ENCODE measurements at regions not wholly inside any gene's neighbourhood (a gene's known extent, or its start where the extent isn't known, plus 50 kb on each side); places are given as distances from the start of the nearest gene placed in this dataset.

DNA sequence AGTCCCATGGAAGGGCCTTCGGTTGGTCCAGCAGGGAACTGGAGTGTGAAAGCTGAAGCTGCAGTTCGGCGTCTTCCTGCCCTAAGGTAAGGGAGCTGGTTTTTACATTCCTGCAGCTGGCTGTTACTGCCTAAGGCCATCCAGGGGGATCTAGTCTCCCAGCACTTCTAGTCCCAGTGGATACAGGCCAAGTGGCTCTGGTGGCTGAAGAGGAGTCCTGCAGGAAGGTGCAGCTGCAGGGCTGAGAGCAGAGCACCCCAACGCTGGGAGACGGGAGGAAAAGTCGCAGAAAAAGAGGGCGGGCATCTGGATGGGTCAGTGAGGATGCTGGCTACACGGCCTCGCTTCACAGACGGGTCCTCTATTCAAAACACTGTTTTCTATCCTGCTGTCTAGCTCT, 225.0 kb upstream of the HS6ST1 start:
- DNase-seq (ENCODE audit: low read depth in 2 of 2), result no peak
- H3K4me3 ChIP-seq (replicated peaks in 1 of 2; ENCODE audit: low read depth in 2 of 2, low read length in 2 of 2), result no peak overlapping the region
- TF ChIP-seq, protein P1, sequence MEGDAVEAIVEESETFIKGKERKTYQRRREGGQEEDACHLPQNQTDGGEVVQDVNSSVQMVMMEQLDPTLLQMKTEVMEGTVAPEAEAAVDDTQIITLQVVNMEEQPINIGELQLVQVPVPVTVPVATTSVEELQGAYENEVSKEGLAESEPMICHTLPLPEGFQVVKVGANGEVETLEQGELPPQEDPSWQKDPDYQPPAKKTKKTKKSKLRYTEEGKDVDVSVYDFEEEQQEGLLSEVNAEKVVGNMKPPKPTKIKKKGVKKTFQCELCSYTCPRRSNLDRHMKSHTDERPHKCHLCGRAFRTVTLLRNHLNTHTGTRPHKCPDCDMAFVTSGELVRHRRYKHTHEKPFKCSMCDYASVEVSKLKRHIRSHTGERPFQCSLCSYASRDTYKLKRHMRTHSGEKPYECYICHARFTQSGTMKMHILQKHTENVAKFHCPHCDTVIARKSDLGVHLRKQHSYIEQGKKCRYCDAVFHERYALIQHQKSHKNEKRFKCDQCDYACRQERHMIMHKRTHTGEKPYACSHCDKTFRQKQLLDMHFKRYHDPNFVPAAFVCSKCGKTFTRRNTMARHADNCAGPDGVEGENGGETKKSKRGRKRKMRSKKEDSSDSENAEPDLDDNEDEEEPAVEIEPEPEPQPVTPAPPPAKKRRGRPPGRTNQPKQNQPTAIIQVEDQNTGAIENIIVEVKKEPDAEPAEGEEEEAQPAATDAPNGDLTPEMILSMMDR (IDR thresholded peaks at IDR 0.05; ENCODE audit: low read depth, low read length), result no peak

DNA sequence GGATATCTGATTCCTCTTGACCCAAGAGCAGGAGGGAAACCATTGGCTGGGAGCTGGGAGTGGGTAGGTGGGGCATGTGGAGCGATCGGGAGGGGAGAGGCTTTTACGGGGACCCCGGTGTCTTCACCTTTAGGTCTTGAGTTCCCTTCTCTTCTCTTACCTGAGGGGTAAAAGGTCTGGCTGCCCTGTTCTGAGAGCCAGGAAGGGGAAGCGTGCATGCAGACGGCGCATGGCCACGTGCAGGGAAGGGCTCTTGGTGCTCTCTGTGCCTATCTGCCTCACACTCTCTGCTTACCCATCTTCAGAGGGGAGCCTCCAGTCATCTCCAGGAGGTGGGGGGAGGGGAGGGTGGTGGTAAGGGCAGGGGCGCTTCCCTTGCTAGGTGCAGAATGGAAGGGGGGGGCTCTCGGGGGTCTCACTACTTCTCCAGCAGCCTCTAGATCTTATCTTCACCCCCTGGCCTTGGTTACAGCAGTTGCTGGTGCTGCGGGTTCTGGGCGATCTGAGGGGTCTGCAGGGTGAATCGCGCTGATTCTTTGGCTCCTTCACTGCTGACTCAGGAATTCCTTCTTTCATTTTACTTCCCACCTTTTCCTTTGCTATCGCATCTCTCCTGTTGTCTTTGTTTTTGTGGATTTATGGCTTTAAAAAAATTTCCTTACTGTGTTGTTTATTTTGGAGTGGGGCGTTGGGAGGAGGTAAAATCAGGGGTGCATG, 225.8 kb upstream of the HS6ST1 start:
- no peak overlapping the region for H3K4me3 ChIP-seq (replicated peaks in 1 of 2; ENCODE audit: low read depth in 2 of 2, low read length in 2 of 2)
- no peak for DNase-seq (ENCODE audit: low read depth in 2 of 2)
- TF ChIP-seq, protein P1 (IDR thresholded peaks at IDR 0.05; ENCODE audit: low read depth, low read length), result no peak

DNA sequence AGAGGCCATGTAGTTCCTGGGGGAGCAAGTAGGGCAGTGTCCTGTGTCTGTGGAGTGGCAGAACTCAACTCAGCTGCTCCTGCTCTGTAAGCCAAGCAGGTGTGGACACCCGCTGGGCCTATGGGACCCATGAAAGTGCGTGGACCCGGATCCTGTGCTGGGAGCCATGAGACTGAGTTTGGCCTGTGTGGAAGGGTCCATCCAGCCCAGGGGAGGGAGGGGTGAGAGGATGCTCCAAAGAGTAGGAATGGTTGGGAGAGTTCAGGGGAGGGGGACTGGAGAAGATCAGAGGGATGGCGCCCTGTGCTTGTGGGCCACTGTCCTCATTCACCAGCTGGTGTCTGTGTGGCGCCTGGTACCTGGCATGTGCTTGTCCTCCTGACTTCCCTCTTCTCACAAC, 226.4 kb upstream of the HS6ST1 start:
- DNase-seq (ENCODE audit: low read depth in 2 of 2), result no peak
- TF ChIP-seq, protein P1 (IDR thresholded peaks at IDR 0.05; ENCODE audit: low read depth, low read length), result no peak

DNA sequence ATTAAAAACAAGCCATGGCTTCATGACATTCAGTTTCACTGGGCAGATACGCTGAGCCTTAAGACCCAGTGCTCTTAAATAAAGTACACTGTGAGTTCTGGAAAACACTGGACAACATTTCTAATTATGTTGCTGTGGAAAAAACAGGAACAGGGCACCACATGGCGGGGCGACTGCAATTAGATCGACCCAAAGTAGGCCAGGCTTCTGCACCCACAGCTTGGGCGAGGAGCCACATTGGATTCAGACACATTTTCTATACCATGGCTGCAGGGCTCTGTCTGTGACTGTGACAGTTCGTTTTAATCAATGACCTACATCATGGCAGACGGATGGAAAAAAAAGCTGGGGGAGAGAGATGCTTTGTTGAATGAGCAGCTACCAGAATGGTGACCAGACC, 227.2 kb upstream of the HS6ST1 start:
- no peak for DNase-seq (ENCODE audit: low read depth in 2 of 2)
- TF ChIP-seq, protein P1 (IDR thresholded peaks at IDR 0.05; ENCODE audit: low read depth, low read length), result no peak
- H3K4me3 ChIP-seq (replicated peaks in 1 of 2; ENCODE audit: low read depth in 2 of 2, low read length in 2 of 2), result no peak overlapping the region

More for the DNA sequence above, 226.4 kb upstream of the HS6ST1 start:
- no peak overlapping the region for H3K4me3 ChIP-seq (replicated peaks in 1 of 2; ENCODE audit: low read depth in 2 of 2, low read length in 2 of 2)

DNA sequence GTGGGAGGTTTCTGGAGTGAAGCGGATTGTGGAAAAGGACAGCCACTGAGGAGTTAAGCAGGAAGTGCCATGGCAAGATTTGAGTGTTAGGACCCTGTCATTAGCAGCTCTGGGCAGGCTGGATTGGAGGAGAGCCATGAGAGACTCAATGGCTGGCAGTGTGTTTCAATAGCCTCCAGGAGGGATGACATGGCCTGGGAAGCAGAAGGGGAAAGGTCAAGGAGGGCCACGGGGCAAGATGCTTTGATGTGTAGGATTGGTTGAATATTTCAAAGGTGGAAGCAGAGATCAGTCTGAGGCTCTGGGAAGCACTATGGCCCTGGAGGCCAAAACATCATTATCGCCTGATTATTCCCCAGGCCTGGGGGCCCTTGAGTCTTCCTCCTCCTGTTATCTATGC, 229.0 kb upstream of the HS6ST1 start:
- H3K4me3 ChIP-seq (replicated peaks in 1 of 2; ENCODE audit: low read depth in 2 of 2, low read length in 2 of 2), result no peak overlapping the region
- no peak for DNase-seq (ENCODE audit: low read depth in 2 of 2)
- TF ChIP-seq, protein P1 (IDR thresholded peaks at IDR 0.05; ENCODE audit: low read depth, low read length), result no peak

DNA sequence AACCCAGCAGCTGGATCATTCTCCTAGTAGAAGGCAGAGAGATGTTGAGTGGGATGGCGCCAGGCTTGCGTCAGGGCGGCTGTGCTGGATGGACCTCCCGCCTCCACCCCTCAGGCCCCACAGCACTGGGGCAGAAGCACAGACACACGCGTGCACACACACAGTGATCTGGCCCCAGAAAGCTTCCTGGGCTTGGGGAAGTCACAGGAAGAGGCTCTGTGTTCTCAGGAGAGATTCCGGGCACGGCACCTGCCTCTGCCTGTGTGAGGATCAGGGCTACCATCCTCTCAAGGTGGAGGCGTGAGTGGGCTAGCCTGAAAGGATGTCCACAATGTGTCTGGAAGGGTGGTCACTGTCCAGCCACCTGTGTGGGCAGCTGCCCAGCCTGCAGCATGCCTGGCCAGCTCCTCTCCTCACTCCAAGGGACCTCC, 229.8 kb upstream of the HS6ST1 start:
- TF ChIP-seq, protein P1 (IDR thresholded peaks at IDR 0.05; ENCODE audit: low read depth, low read length), result no peak
- no peak for DNase-seq (ENCODE audit: low read depth in 2 of 2)
- no peak overlapping the region for H3K4me3 ChIP-seq (replicated peaks in 1 of 2; ENCODE audit: low read depth in 2 of 2, low read length in 2 of 2)

DNA sequence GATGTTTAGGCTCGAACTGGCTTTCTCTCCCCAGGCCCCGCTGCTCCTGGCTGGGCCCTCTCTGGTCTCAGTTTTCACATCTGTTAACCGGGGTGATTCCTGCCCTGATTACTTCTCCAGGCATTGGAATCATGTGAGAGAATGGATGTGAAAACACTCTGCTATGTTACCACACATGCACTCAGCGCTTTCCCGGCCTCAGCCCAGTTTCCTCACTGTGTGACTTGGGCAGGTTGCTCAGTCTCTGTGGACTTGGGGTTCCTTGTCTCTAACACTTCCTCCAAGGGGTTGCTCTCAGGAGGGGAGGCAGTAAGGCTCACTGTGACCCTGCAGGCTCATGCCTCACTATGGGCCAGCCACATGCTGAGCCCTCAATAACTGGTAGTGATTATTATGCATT, 230.4 kb upstream of the HS6ST1 start:
- DNase-seq (ENCODE audit: low read depth in 2 of 2), result no peak
- no peak overlapping the region for H3K4me3 ChIP-seq (replicated peaks in 1 of 2; ENCODE audit: low read depth in 2 of 2, low read length in 2 of 2)
- TF ChIP-seq, protein P1 (IDR thresholded peaks at IDR 0.05; ENCODE audit: low read depth, low read length), result no peak
